ENCODE measurements at regions not wholly inside any gene's neighbourhood (a gene's known extent, or its start where the extent isn't known, plus 50 kb on each side); places are given as distances from the start of the nearest gene placed in this dataset.

DNA sequence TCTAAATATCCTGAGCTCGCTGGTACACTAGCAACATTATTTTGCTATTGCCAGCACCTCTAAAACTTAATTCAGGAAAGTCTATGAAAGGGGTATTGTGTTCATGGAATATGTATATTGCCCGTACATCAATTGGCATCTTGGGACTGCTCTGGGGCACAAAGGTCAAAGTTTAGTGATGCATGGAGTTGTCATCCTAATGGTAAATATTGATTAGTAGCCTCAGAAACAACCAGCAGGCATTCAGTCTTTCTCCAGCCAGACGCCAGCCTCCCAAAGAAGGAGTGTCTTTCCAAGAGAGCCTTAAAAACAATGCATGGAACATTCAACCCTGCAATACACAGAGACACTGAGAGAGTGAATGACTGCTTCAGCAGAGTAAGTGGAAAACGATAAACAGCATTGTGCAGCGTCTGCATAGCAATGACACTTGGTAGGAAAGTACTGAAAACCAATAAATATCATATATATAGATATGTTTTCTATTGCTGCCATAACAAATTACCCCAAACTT is 377.3 kb downstream of the SHQ1 start:
- H3K4me1 Mint-ChIP-seq (ENCODE audit: low read depth) = peaks cover 14% of the 10 kb centered on the region
- no peak overlapping the region for H3K27ac Mint-ChIP-seq
- no peaks in the 10 kb centered on the region for H3K9me3 Mint-ChIP-seq
- H3K36me3 Mint-ChIP-seq (ENCODE audit: low read depth) = no peaks in the 10 kb centered on the region
- H3K4me3 Mint-ChIP-seq = no peak overlapping the region
- H3K27me3 Mint-ChIP-seq (ENCODE audit: low read depth) = no peaks in the 10 kb centered on the region

DNA sequence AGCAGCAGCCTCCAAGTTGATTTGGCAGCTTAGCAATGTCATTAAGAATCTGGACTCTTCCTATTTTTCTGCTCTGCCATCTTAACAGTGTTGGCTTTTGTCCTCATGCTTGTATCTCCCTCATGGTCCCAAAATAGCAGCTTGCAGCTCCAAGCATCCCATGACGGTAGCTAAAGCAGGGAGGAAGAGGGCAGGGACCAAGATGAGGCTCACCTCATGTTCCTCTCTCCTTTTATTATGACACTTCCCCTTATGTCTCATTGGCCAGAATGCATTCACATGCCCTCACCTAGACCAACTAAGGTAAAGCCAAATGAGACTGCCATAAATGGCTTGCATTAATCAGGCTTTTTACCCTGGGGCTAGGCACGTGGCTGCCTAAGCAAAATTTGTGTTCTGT is 382.4 kb downstream of the SHQ1 start:
- H3K9me3 Mint-ChIP-seq = no peaks in the 10 kb centered on the region

GRCh38 chr3:72463083-72463482 is 385.2 kb downstream of the SHQ1 start:
- no peak overlapping the region for H3K27ac Mint-ChIP-seq

More for the DNA sequence above, 382.4 kb downstream of the SHQ1 start:
- Mint-ChIP-seq H3K4me1 (ENCODE audit: low read depth) (peaks cover 2% of the 10 kb centered on the region), H3K36me3 (ENCODE audit: low read depth) (no peaks in the 10 kb centered on the region), H3K4me3 (no peak overlapping the region), H3K27ac (no peak overlapping the region), H3K27me3 (ENCODE audit: low read depth) (no peaks in the 10 kb centered on the region)

GRCh38 chr3:72462595-72463011 is 385.6 kb downstream of the SHQ1 start:
- Mint-ChIP-seq H3K27me3 (ENCODE audit: low read depth) (no peaks in the 10 kb centered on the region), H3K9me3 (no peaks in the 10 kb centered on the region), H3K4me1 (ENCODE audit: low read depth) (peaks cover 2% of the 10 kb centered on the region), H3K4me3 (no peak overlapping the region), H3K36me3 (ENCODE audit: low read depth) (no peaks in the 10 kb centered on the region), H3K27ac (no peak overlapping the region)

More at GRCh38 chr3:72463083-72463482, 385.2 kb downstream of the SHQ1 start:
- no peaks in the 10 kb centered on the region for H3K9me3 Mint-ChIP-seq
- peaks cover 2% of the 10 kb centered on the region for H3K4me1 Mint-ChIP-seq (ENCODE audit: low read depth)
- H3K36me3 Mint-ChIP-seq (ENCODE audit: low read depth) = no peaks in the 10 kb centered on the region
- no peaks in the 10 kb centered on the region for H3K27me3 Mint-ChIP-seq (ENCODE audit: low read depth)
- H3K4me3 Mint-ChIP-seq = no peak overlapping the region

- H3K27ac Mint-ChIP-seq = no peak overlapping the region
- H3K27me3 Mint-ChIP-seq (ENCODE audit: low read depth) = no peaks in the 10 kb centered on the region
- no peak overlapping the region for H3K4me3 Mint-ChIP-seq
- H3K9me3 Mint-ChIP-seq = no peaks in the 10 kb centered on the region
- H3K36me3 Mint-ChIP-seq (ENCODE audit: low read depth) = no peaks in the 10 kb centered on the region
- peaks cover 2% of the 10 kb centered on the region for H3K4me1 Mint-ChIP-seq (ENCODE audit: low read depth)
These were observed 386.5 kb downstream of the SHQ1 start for GRCh38 chr3:72461787-72462186.

DNA sequence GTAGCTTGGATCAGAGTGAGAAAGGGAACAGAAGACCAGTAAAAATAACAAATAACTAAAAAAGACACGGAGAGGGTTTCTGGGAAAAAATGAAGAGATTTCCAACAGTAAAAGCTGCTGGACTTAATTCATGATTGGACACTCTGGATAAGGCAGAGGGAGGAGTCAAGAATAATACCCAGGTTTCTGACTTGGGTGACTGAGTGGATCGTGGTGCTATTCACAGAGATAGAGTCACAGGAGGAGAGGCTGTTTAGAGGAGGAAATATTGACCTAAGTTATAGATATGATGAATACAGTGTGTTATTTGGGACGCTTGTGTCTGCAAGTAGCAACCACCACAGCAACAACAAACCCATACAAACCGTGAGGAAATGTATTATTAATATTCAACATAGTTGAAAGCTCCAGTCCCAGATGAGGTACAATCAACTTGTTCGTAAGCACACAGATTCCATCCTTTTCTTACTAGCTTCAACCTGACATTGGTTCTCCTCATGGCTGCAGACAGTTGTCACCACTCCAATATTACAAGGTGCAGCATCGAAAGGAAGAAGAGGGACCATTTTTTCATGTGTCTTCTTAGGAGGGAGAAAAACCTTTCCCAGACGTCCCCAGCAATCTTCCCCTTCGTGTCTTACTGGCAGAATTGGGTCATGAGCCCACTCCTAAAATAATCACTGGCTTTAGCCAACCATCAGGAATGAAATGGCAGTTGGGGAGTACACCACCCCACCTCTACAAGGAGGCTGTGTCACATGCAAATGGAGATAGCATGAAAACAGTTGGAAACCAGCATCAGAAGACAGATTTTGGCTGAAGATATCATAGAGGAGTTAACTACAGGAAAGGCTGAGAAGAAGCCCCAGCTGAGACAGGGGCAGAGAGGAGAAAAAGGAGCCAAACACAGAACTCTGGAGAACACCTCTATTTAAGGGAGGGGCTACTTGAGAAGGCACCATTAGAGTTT is 387.8 kb downstream of the SHQ1 start:
- H3K4me1 Mint-ChIP-seq (ENCODE audit: low read depth) = peaks cover 5% of the 10 kb centered on the region
- H3K27ac Mint-ChIP-seq = no peak overlapping the region
- no peaks in the 10 kb centered on the region for H3K27me3 Mint-ChIP-seq (ENCODE audit: low read depth)
- H3K4me3 Mint-ChIP-seq = no peak overlapping the region
- H3K9me3 Mint-ChIP-seq = no peaks in the 10 kb centered on the region
- H3K36me3 Mint-ChIP-seq (ENCODE audit: low read depth) = no peaks in the 10 kb centered on the region

- H3K27ac Mint-ChIP-seq = no peak overlapping the region
- H3K9me3 Mint-ChIP-seq = no peaks in the 10 kb centered on the region
- no peaks in the 10 kb centered on the region for H3K36me3 Mint-ChIP-seq (ENCODE audit: low read depth)
- no peaks in the 10 kb centered on the region for H3K27me3 Mint-ChIP-seq (ENCODE audit: low read depth)
- peaks cover 10% of the 10 kb centered on the region for H3K4me1 Mint-ChIP-seq (ENCODE audit: low read depth)
- no peak overlapping the region for H3K4me3 Mint-ChIP-seq
These were observed 388.7 kb downstream of the SHQ1 start for GRCh38 chr3:72459588-72459987.

DNA sequence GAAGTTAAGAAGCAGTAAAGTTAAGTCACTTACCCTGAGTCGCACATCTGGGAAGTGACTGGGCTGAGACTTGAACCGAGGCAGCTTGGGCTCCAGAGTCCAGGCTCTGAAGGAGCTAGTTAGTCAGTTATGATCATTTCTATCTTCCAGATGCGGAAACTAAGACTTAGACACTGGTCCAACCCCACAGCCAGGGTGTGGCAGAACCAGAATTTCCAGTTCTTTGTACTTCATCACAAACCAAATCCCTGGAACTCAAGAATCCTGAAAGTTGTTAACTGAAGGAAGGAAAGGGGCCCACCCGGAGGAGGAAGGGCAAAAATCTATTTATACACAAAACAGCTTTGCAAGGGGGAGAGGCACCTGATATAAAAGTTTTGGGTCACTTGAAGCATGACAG is 389.9 kb downstream of the SHQ1 start:
- H3K4me3 Mint-ChIP-seq = no peak overlapping the region
- H3K36me3 Mint-ChIP-seq (ENCODE audit: low read depth) = no peaks in the 10 kb centered on the region
- H3K4me1 Mint-ChIP-seq (ENCODE audit: low read depth) = peaks cover 14% of the 10 kb centered on the region
- H3K27me3 Mint-ChIP-seq (ENCODE audit: low read depth) = peaks cover 4% of the 10 kb centered on the region
- H3K27ac Mint-ChIP-seq = no peak overlapping the region
- H3K9me3 Mint-ChIP-seq = no peaks in the 10 kb centered on the region

DNA sequence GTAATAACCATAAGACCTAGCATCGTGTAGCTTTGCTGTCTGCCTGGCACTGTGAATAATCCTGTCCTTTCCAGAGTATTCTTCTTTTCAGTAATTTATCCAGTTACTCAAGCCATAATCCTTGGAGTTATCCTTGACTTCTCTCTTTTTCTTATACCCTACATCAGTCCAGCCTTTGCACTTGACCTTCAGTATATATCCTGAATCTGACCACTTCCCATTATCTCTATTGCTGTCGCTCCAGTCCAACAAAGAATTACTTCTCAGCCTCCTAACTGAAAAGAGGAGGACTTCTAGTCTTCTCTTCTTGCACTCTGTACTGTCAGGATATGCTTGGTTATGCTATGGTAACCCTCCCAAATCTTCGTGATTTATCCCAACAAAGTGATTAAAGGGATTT is 393.8 kb downstream of the SHQ1 start:
- H3K36me3 Mint-ChIP-seq (ENCODE audit: low read depth) = no peaks in the 10 kb centered on the region
- H3K27ac Mint-ChIP-seq = no peak overlapping the region
- H3K4me1 Mint-ChIP-seq (ENCODE audit: low read depth) = peaks cover 25% of the 10 kb centered on the region
- H3K9me3 Mint-ChIP-seq = no peaks in the 10 kb centered on the region
- no peak overlapping the region for H3K4me3 Mint-ChIP-seq
- H3K27me3 Mint-ChIP-seq (ENCODE audit: low read depth) = peaks cover 20% of the 10 kb centered on the region

DNA sequence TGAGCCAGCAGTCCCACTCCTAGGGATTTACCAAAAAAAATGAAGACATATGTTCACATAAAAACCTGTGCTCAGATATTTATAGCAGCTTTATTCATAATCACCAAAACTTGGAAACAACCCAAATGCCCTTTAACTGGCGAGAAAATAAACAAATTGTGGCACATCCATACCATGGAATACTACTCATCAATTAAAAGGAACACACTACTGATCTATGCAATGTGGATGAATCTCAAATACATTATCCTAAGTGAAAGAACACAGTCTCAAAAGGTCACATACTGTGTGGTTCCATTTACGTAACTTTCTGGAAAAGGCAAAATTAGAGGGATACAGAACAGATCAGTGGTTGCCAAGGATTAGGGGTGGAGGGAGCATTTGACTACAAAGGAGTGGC is 394.5 kb downstream of the SHQ1 start:
- H3K9me3 Mint-ChIP-seq = no peaks in the 10 kb centered on the region
- H3K27ac Mint-ChIP-seq = no peak overlapping the region
- H3K36me3 Mint-ChIP-seq (ENCODE audit: low read depth) = no peaks in the 10 kb centered on the region
- peaks cover 25% of the 10 kb centered on the region for H3K4me1 Mint-ChIP-seq (ENCODE audit: low read depth)
- no peak overlapping the region for H3K4me3 Mint-ChIP-seq
- peaks cover 20% of the 10 kb centered on the region for H3K27me3 Mint-ChIP-seq (ENCODE audit: low read depth)

DNA sequence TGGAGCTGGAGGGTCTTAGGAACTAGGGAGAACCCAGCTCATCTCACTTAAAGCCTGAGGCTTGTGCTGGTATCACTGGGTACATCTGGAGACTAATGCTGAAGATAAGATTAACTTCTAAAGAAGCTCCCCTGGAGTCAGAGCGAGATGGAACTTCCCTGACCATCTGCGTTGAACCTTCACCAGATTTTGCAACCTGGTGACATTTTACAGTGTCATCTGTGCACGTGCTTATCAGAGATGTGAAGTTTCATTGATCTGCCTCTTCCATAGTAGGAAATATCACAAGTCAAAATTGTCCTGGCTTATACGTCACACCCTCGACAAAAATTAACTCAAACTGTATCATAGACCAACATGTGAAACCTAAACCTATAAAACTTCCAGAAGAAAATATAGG is 395.5 kb downstream of the SHQ1 start:
- Mint-ChIP-seq H3K27me3 (ENCODE audit: low read depth) (peaks cover 20% of the 10 kb centered on the region), H3K4me3 (no peak overlapping the region), H3K27ac (no peak overlapping the region), H3K9me3 (no peaks in the 10 kb centered on the region), H3K4me1 (ENCODE audit: low read depth) (peaks cover 25% of the 10 kb centered on the region), H3K36me3 (ENCODE audit: low read depth) (no peaks in the 10 kb centered on the region)

DNA sequence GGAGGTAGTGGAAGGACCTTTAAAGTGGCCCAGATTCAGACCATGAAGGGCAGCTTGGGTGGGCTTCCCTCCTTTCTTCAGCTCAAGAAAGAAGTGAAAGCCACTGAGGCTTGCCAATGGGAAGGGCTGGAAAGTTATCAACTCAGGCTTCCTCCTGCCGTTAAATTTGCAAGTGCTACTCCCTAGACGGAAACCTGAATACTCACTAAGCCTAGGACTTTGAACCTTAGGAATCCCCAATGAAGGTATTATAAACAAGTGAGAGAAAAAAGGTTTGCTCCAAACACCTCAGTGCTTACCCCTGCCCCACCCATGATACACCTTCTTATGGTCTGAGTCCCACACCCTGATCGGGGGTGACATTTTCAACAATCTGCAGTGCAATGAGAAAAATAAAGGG is 396.4 kb downstream of the SHQ1 start:
- no peaks in the 10 kb centered on the region for H3K9me3 Mint-ChIP-seq
- H3K27me3 Mint-ChIP-seq (ENCODE audit: low read depth) = peaks cover 20% of the 10 kb centered on the region
- H3K4me3 Mint-ChIP-seq = no peak overlapping the region
- no peaks in the 10 kb centered on the region for H3K36me3 Mint-ChIP-seq (ENCODE audit: low read depth)
- peaks cover 25% of the 10 kb centered on the region for H3K4me1 Mint-ChIP-seq (ENCODE audit: low read depth)
- no peak overlapping the region for H3K27ac Mint-ChIP-seq

- Mint-ChIP-seq H3K4me3 (no peak overlapping the region), H3K27me3 (ENCODE audit: low read depth) (peaks cover 20% of the 10 kb centered on the region), H3K36me3 (ENCODE audit: low read depth) (peaks cover 14% of the 10 kb centered on the region), H3K9me3 (no peaks in the 10 kb centered on the region), H3K4me1 (ENCODE audit: low read depth) (peaks cover 29% of the 10 kb centered on the region), H3K27ac (no peak overlapping the region)
These were observed 398.7 kb downstream of the SHQ1 start for GRCh38 chr3:72449551-72449950.

- peaks cover 18% of the 10 kb centered on the region for H3K27me3 Mint-ChIP-seq (ENCODE audit: low read depth)
- H3K36me3 Mint-ChIP-seq (ENCODE audit: low read depth) = peaks cover 20% of the 10 kb centered on the region
- H3K4me3 Mint-ChIP-seq = no peak overlapping the region
- no peaks in the 10 kb centered on the region for H3K9me3 Mint-ChIP-seq
- no peak overlapping the region for H3K27ac Mint-ChIP-seq
- peaks cover 33% of the 10 kb centered on the region for H3K4me1 Mint-ChIP-seq (ENCODE audit: low read depth)
These were observed 399.4 kb downstream of the SHQ1 start for GRCh38 chr3:72448858-72449257.

DNA sequence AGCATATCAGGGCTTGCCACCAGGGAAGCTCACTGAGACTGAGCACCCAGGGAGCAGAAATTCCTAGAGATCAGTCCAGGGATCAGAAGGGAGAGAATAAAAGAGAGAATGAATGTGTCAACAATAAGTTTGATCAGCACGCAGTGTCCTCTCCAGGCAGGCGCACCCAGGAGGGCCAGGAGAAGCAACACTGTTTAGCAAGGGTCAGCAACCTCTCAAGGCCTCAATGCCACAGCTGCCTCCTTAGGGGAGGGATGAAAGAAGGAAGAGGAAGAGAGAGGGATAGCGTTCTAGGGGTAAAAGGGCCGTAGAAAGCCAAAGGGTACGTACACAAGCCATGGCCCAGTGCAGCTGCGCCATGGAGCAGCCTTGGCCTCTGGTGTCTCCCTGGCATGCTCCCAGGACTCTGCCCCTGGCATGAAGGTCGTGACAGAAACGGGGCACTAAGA is 399.8 kb downstream of the SHQ1 start:
- Mint-ChIP-seq H3K36me3 (ENCODE audit: low read depth) (peaks cover 24% of the 10 kb centered on the region), H3K9me3 (no peaks in the 10 kb centered on the region), H3K4me3 (no peak overlapping the region), H3K4me1 (ENCODE audit: low read depth) (peaks cover 37% of the 10 kb centered on the region), H3K27ac (no peak overlapping the region), H3K27me3 (ENCODE audit: low read depth) (peaks cover 16% of the 10 kb centered on the region)
